ENCODE measurements at regions not wholly inside any gene's neighbourhood (a gene's known extent, or its start where the extent isn't known, plus 50 kb on each side); places are given as distances from the start of the nearest gene placed in this dataset.

DNA sequence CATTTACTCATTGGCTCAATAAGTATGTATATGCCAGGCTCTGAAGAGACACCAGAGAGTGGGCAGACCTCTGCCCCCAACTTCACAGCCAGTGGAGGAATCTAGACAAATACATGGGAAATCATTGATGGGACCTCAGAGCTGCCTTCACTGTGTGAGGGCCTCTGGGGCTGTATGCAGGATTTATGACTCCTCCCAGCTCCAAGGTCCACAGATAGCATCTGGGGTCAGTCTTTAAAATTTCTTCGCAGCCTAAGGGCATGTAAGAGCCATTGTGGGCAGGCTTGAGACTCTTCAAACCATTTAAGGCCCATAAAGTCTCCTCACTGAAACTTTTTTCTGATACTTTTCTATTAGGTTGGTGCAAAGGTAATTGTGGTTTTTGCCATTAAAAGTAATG is 125.5 kb downstream of the SPTSSA start:
- no peak for ATAC-seq
- H3K9me3 ChIP-seq (replicated peaks; ENCODE audit: control insufficient read depth, insufficient read depth, low read depth, low read length), result no peaks in the 10 kb centered on the region
- H3K9ac ChIP-seq (ENCODE audit: insufficient read depth in 1 of 2, low read depth in 2 of 2, low read length in 2 of 2), result no peak overlapping the region
- no peaks in the 10 kb centered on the region for H3K9me1 ChIP-seq (ENCODE audit: control insufficient read depth, insufficient read depth, low read length)
- TF ChIP-seq RBBP5 (IDR thresholded peaks at IDR 0.05; ENCODE audit: borderline replicate concordance, insufficient read depth, low read length, poor library complexity, severe bottlenecking) (no peak), ZNF384 (IDR thresholded peaks at IDR 0.05; ENCODE audit: low read depth, low read length) (no peak), RB1 (IDR thresholded peaks at IDR 0.05; ENCODE audit: low read depth) (no peak), CCNT2 (IDR thresholded peaks at IDR 0.05; ENCODE audit: borderline replicate concordance, extremely low read depth, insufficient read length, low read depth, low read length) (no peak), POLR3A (IDR thresholded peaks at IDR 0.05; ENCODE audit: borderline replicate concordance, extremely low read depth, insufficient read depth, insufficient read length) (no peak), ZNF41 (CRISPR knock-in tag; conservative IDR thresholded peaks at IDR 0.05) (no peak)
- BruUV-seq (replicated peaks), result no TSS peak
- DNase-seq (ENCODE audit: extremely low read depth in 1 of 4, low spot score in 3 of 4), result no peak
- 18% methylated on average over 1 of the region's 1 CpG for WGBS (ENCODE audit: insufficient coverage, low coverage, missing lambda C conversion rate)
- H3K4me1 ChIP-seq (replicated peaks in 1 of 2; ENCODE audit: control insufficient read depth in 2 of 2, insufficient read depth in 2 of 2, low read length in 2 of 2), result no peaks in the 10 kb centered on the region; a peak in 1 of 5 replicates
- no peak overlapping the region for H3K27ac ChIP-seq (ENCODE audit: extremely low read depth, low read depth, low read length)
- no peak for FAIRE-seq
- ChIA-PET CTCF (ENCODE audit: low intra/inter-chr PET ratio) (interaction anchor here (0.6 kb wide), 1 partner anchor 1510 kb away, joined by 3 read pairs; no protein-coding TSS in a partner anchor), POLR2A (no interaction called here)
- H3K79me2 ChIP-seq (ENCODE audit: control insufficient read depth, insufficient read depth, low read length), result no peaks in the 10 kb centered on the region
- H3K27me3 ChIP-seq (ENCODE audit: control insufficient read depth in 2 of 2, insufficient read depth in 2 of 2, low read length in 2 of 2), result no peaks in the 10 kb centered on the region
- in situ Hi-C loops (cut with MboI), result loop anchor here (25.0 kb wide), 1 partner anchor 1076 kb away; the partner anchor contains the start of gene NFKBIA
- H4K20me1 ChIP-seq (replicated peaks; ENCODE audit: control insufficient read depth, insufficient read depth, low read length), result no peaks in the 10 kb centered on the region
- H3K4me3 ChIP-seq, result no peak overlapping the region
- intact Hi-C loops (cut with micrococcal nuclease), result loop anchor here (10.0 kb wide), 1 partner anchor 1078 kb away; no protein-coding TSS in a partner anchor
- no peak overlapping the region for H2AFZ ChIP-seq (ENCODE audit: low read depth, low read length)
- H3K4me2 ChIP-seq (ENCODE audit: insufficient read depth, low read length), result no peak overlapping the region
- no peaks in the 10 kb centered on the region for H3K36me3 ChIP-seq (ENCODE audit: control insufficient read depth, insufficient read depth, low read length)

All from K562 (cell line).